Muscle layer of duodenum (tissue), 2 donors: ENCODE measurements at regions not wholly inside any gene's neighbourhood (a gene's known extent, or its start where the extent isn't known, plus 50 kb on each side); places are given as distances from the start of the nearest gene placed in this dataset.

Source experiments
- H3K27ac ChIP-seq: one replicate; pipeline ENCODE4 v1.7.0; 2013; ENCODE audit warnings: mild to moderate bottlenecking, low read length
- H3K27me3 ChIP-seq: one replicate; pipeline ENCODE4 v1.7.0; 2013; ENCODE audit warnings: low read depth, mild to moderate bottlenecking, control low read depth, low read length
- H3K36me3 ChIP-seq, 2 donors: one replicate each; pipeline ENCODE4 v1.7.0; 2013; ENCODE audit warnings: low read length in 2 of 2, control low read depth in 1 of 2, mild to moderate bottlenecking in 1 of 2; ENCODE audit not compliant: insufficient read depth in 2 of 2, control insufficient read depth in 1 of 2
- H3K4me1 ChIP-seq, 2 donors: one replicate each; pipeline ENCODE4 v1.7.0; 2013; ENCODE audit warnings: low read length in 2 of 2, mild to moderate bottlenecking in 2 of 2, control low read depth in 1 of 2, moderate library complexity in 1 of 2; ENCODE audit not compliant: insufficient read depth in 2 of 2, control insufficient read depth in 1 of 2
- H3K4me3 ChIP-seq, 2 donors: one replicate each; pipeline ENCODE4 v1.7.0; 2013; ENCODE audit warnings: low read length in 2 of 2, low read depth in 1 of 2, mild to moderate bottlenecking in 1 of 2
- H3K9me3 ChIP-seq, 2 donors: one replicate each; pipeline ENCODE4 v1.7.0; 2013; ENCODE audit warnings: low read length in 2 of 2, control low read depth in 1 of 2, mild to moderate bottlenecking in 1 of 2; ENCODE audit not compliant: control insufficient read depth in 1 of 2
- donor health status: healthy.

DNA sequence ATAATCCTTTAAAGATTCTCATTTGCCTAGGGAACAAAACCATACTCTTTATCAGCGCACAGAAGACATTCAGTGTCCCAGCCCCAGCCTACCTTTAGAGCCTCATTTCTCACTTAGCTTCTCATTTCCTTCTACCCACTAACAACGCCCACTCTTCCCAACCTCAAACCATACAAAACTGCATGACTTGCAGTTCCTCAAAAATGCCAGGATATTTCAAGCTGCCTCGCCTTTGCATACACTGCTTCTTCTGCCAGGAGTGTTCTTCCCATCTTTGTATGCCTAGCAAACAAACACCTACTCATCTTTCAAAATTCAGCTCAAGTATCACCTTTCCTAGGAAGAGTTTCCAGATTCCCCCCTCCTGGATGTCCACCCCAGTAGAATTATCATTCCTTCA lies 129.9 kb upstream of the ADGRL3 start:
- Histone ChIP-seq H3K36me3 (no peaks in the 10 kb centered on the region), H3K4me1 (no peaks in the 10 kb centered on the region), H3K9me3 (no peaks in the 10 kb centered on the region), H3K27ac (no peak overlapping the region), H3K4me3 (no peak overlapping the region), H3K27me3 (no peaks in the 10 kb centered on the region)

DNA sequence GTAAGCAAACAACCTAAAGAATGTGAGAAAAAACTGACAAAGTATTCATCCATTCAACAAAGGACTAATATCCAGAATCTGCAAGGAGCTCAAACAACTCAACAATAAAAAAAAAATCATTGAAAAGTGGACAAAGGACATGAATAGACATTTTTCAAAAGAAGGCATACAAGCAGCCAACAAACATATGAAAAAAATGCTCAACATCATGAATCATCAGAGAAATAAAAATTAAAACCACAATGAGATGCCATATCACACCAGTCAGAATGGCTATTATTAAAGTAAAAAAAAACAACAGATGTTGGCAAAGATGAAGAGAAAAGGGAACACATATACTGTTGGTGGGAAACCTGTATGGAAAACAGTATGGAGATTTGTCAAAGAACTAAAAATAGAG lies 120.7 kb upstream of the ADGRL3 start:
- Histone ChIP-seq H3K9me3 (no peaks in the 10 kb centered on the region), H3K4me1 (no peaks in the 10 kb centered on the region), H3K27me3 (no peaks in the 10 kb centered on the region), H3K27ac (no peak overlapping the region), H3K4me3 (no peak overlapping the region), H3K36me3 (no peaks in the 10 kb centered on the region)

DNA sequence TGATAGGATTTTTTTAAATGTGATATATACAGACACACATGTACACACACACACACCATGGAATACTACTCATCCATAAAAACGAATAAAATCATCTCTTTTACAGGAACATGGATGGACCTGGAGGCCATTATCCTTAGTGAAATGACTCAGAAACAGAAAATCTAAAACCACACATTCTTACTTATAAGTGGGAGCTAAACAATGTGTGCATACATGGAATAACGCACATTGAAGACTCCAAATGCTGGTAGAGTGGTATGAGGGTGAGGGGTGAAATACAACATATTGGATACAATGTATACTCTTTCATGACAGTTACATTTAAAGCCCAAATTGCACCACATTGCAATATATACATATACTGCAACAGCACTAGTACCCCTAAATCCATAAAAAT lies 120.2 kb upstream of the ADGRL3 start:
- H3K4me1 ChIP-seq, result no peaks in the 10 kb centered on the region
- H3K27ac ChIP-seq, result no peak overlapping the region
- no peaks in the 10 kb centered on the region for H3K9me3 ChIP-seq
- H3K27me3 ChIP-seq, result no peaks in the 10 kb centered on the region
- H3K36me3 ChIP-seq, result no peaks in the 10 kb centered on the region
- H3K4me3 ChIP-seq, result no peak overlapping the region

DNA sequence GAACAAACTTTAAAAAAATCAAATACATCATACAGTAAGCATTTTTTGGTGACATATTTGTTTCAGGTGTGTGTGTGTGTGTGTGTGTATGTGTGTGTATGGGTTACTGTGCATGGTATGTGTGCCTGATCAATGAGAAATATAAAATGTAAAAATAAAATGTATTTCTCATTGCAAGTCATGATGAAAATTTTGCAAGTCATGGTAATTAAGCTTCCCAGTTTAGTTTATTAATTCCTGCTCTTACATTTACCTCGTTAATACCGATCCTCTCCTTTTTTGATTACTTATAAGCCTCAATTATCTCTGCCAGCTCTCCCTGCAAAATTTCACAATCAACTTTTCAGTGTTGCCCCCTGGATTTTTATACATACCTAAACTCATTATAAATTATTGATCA lies 114.6 kb upstream of the ADGRL3 start:
- Histone ChIP-seq H3K27me3 (no peaks in the 10 kb centered on the region), H3K4me3 (no peak overlapping the region), H3K27ac (no peak overlapping the region), H3K4me1 (no peaks in the 10 kb centered on the region), H3K9me3 (no peaks in the 10 kb centered on the region), H3K36me3 (no peaks in the 10 kb centered on the region)

DNA sequence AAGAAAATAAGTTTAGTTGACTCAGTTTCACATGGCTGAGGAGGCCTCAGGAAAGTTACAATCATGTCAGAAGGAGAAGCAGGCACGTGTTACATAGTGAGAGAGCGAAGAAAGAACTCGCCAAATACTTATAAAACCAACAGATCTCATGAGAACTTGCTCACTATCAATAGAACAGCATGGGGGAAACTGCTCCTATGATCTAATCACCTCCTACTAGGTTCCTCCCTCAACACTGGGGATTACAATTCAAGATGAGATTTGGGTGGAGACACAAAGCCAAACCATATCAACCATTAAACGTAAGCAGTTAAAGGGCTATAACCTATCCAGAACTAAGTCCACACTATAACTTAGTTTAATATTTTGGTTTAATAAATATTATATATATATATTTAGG lies 113.8 kb upstream of the ADGRL3 start:
- Histone ChIP-seq H3K36me3 (no peaks in the 10 kb centered on the region), H3K27ac (no peak overlapping the region), H3K4me1 (no peaks in the 10 kb centered on the region), H3K4me3 (no peak overlapping the region), H3K9me3 (no peaks in the 10 kb centered on the region), H3K27me3 (no peaks in the 10 kb centered on the region)

DNA sequence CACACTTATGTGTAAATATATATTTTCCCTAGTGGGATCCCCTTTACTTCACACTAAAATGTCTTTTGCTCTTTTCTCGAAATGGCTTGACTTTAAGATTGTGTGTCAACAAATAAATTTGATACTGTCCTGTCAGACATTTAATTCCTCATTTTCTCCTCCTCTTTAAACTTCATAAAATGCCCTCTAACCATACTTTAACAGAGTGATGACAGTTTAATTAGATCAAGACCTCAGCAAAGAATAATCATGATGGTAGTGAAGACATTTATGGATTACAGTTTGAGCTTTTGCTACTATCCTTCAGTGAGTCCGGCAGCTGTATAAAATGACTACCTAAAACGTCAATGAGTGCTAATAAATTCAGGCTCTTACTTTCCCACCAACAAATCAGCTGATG lies 113.1 kb upstream of the ADGRL3 start:
- H3K4me1 ChIP-seq, result no peaks in the 10 kb centered on the region
- no peak overlapping the region for H3K4me3 ChIP-seq
- no peak overlapping the region for H3K27ac ChIP-seq
- no peaks in the 10 kb centered on the region for H3K9me3 ChIP-seq
- H3K27me3 ChIP-seq, result no peaks in the 10 kb centered on the region
- no peaks in the 10 kb centered on the region for H3K36me3 ChIP-seq

DNA sequence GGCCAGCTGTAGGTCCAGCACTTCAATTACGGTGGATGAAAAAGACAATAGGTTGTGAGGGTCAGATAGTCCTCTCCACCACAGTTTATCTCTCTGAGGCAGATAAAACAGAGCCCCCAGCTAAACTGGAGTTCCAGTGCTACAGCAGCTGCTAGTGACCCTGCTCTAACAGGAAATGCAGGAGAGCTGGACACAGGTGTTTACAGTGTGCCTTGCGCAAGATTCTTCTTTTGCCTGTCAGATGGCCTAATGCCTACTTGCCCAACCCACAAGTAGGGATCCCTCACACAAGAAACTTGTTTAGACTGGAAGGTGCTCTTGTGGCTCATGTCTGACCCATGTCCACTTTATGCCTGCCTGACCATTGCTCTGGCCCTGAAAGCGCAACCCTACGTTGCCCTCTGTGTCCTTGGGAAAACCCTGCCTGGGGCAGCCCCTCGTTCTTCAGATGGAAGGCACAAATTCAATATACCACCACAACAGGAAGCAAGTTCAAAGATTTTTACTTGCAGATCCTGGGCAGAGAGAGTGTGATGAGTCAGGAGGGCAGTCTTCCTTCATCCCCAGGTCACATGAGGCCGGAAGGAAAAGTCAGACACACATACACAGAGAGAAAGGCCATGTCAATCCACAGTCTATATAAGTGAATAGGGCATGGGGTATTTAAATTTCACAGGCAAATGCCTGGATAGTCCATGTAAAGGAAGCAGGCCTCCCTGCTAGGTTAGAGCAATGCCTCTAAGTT lies 105.1 kb upstream of the ADGRL3 start:
- Histone ChIP-seq H3K27ac (no peak overlapping the region), H3K9me3 (no peaks in the 10 kb centered on the region), H3K27me3 (no peaks in the 10 kb centered on the region), H3K4me3 (no peak overlapping the region), H3K36me3 (no peaks in the 10 kb centered on the region), H3K4me1 (no peaks in the 10 kb centered on the region)

DNA sequence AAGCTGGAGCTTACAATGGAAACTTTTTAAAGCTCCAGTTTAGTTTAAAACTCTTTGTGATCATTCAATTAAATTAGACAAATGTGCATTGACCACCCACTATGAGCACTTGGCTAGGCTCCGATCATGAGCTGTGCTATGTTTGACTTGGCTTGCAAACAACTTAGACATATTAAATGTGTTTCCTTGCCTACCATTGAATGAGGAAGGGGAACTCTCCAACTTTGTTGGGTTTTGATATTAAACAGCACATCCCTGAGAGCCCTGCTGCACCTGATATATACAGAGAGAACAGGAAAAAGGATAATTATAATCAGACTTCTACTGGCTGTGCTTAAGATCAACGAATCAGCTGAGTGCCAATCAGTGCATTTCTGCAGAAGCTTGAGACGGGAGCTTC lies 71.4 kb upstream of the ADGRL3 start:
- no peak overlapping the region for H3K27ac ChIP-seq
- no peak overlapping the region for H3K4me3 ChIP-seq
- H3K9me3 ChIP-seq, result peaks cover 0 to 12% of the 10 kb centered on the region in 2 donors
- H3K36me3 ChIP-seq, result no peaks in the 10 kb centered on the region
- H3K4me1 ChIP-seq, result peaks cover 0 to 12% of the 10 kb centered on the region in 2 donors
- H3K27me3 ChIP-seq, result no peaks in the 10 kb centered on the region

DNA sequence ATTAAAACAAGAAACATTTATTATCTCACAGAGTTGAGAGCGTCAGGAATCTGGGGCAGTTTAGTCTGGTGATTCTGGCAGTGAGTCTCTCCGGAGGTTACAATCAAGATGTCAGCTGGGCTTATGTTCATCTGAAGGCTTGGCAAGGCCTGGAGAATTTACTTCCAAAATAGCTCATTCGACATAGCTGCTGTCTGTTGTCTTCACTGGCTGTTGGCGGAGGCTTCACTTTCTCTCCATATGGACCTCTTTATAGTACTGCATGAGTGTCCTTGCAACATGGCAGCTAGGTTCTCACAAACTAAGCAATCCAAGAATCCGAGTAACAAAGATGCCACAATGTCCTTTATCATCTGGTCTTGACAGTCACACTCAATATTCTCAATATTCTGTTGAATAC lies 70.2 kb upstream of the ADGRL3 start:
- Histone ChIP-seq H3K4me3 (no peak overlapping the region), H3K27ac (no peak overlapping the region), H3K9me3 (peaks cover 0 to 4% of the 10 kb centered on the region in 2 donors)

DNA sequence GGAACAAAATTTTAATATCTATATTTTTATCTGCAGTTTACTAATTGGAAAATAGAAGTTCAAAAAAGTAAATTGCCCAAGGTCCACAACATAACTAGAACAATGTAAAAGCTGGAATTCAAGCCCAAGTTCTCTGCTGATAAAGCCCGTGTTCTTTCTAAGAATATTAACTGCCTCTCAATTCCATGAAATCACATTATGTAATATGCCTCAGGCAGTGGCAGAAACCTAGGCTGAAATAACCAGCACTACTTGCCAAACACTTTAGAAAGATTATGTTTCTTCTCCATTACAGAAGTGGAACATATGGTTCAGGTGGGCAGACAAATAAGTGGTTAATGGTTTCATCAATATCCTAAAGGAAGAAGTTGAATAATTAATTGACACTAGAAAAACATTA lies 56.7 kb upstream of the ADGRL3 start:
- Histone ChIP-seq H3K27ac (no peak overlapping the region), H3K9me3 (no peaks in the 10 kb centered on the region), H3K27me3 (no peaks in the 10 kb centered on the region), H3K4me3 (no peak overlapping the region), H3K36me3 (no peaks in the 10 kb centered on the region), H3K4me1 (no peaks in the 10 kb centered on the region)

More for the DNA sequence above, 70.2 kb upstream of the ADGRL3 start:
- H3K36me3 ChIP-seq, result no peaks in the 10 kb centered on the region
- H3K27me3 ChIP-seq, result no peaks in the 10 kb centered on the region
- peaks cover 0 to 12% of the 10 kb centered on the region in 2 donors for H3K4me1 ChIP-seq

DNA sequence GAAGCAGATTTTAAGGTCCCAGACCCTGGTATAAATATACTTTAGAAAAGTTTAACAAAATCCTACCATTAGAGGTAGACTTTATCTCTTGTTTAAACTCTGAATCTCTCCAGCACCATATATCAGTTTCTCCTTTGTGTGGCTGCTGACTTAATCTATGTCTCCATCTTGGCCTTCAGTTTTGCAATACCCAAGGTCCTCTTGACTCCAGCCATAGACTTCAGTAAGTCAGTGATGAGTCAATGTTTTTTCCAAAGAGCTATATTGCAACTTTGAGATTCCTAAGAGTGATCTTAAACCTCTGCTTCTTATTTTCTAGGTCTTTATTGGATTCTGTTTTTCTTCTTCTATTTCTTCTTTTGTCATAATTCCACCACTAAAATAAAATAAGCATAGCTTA lies 50.8 kb upstream of the ADGRL3 start:
- H3K4me3 ChIP-seq, result no peak overlapping the region
- no peaks in the 10 kb centered on the region for H3K27me3 ChIP-seq
- H3K27ac ChIP-seq, result no peak overlapping the region
- H3K9me3 ChIP-seq, result no peaks in the 10 kb centered on the region
- no peaks in the 10 kb centered on the region for H3K4me1 ChIP-seq
- no peaks in the 10 kb centered on the region for H3K36me3 ChIP-seq
